SHP77 (cell line): ENCODE measurements at regions not wholly inside any gene's neighbourhood (a gene's known extent, or its start where the extent isn't known, plus 50 kb on each side); places are given as distances from the start of the nearest gene placed in this dataset.
A peak's percentile ranks its signal among the peaks of the same experiment; 100 is the strongest.
"Not testable (repeated sequence)": the region's sequence is repeated elsewhere in the genome, so short reads cannot be mapped to it uniquely, and the experiment has no call there.

ENCODE experiments used
- DNase-seq, 2 experiments: peaks; one replicate each; lab custom pipeline; 2025; lab: John Stamatoyannopoulos, UW

GRCh38 chr3:177249203-177249602 is 51.9 kb upstream of the TBL1XR1 start:
- no peak for DNase-seq

DNA sequence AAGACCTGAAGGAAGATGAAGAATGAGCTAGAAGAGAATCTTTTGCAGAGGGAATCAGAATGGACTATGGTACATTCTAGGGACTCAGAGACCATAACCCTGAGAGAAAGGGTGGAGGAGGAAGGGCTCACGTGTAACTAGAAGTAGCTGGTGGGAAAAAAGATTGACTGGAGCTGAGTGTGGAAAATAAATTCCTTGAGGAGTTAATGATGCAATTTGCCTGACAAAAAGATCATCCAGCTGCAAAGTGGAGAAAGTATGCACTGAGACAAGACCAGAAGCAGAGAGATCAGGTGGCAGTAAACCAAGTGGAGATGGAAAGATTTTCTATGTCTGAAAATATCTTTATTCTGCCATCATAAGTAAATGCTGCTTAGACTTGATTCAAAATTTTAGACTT is 52.9 kb upstream of the TBL1XR1 start:
- no peak for DNase-seq

DNA sequence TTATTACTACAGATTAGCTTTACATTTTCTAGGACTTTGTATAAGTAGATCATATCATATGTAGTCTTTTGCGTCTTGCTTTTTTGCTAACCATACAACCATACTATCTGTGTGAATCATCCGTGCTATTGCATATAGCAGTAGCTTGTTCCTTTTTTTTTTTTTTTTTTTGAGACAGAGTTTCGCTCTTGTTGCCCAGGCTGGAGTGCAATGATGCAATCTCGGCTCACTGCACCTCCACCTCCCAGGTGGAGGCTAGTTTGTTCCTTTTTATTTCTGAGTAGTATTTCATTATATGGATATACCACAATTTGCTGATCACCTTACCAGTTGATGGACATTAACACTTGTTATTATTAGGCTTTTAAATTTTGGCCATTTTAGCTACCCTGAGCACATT is 54.5 kb upstream of the TBL1XR1 start:
- DNase-seq = no peak

DNA sequence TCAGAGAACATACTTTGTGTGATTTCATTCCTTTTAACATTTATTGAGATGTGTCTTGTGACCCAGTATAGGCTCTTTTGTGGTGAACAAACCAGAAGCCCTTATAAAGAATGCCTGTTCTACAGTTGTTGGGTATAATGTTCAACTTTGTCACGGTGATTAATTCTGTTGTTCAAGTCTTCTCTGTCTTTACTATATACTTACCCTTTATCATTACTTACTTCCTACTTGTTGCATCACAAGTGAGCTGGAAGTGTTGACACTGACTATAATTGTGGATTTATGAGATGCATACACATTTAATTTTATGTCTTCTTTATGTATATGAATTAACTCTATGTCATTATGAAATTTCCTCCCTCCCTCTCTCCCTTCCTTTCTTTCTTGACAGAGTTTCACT is 59.7 kb upstream of the TBL1XR1 start:
- no peak for DNase-seq

DNA sequence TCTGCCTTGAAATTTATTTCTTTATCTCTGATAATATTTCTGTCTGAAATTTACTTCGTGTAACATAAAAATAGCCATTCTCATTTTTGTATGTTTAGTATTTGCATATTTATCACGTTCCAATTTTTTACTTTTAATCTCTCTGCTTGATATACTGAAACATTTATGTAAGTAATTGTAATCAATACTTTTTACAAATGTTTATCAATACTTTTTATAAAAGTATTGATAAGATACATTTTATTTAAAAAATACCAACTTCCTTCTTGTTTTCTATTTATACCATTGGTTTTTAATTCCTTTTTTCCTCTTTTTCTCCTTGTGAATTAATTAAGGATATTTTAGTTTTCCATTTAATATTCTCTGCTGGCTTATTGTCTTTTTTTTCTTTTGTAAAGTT is 60.3 kb upstream of the TBL1XR1 start:
- no peak for DNase-seq

- no peak for DNase-seq
Measured at GRCh38 chr3:177262396-177262795, 65.1 kb upstream of the TBL1XR1 start.

DNA sequence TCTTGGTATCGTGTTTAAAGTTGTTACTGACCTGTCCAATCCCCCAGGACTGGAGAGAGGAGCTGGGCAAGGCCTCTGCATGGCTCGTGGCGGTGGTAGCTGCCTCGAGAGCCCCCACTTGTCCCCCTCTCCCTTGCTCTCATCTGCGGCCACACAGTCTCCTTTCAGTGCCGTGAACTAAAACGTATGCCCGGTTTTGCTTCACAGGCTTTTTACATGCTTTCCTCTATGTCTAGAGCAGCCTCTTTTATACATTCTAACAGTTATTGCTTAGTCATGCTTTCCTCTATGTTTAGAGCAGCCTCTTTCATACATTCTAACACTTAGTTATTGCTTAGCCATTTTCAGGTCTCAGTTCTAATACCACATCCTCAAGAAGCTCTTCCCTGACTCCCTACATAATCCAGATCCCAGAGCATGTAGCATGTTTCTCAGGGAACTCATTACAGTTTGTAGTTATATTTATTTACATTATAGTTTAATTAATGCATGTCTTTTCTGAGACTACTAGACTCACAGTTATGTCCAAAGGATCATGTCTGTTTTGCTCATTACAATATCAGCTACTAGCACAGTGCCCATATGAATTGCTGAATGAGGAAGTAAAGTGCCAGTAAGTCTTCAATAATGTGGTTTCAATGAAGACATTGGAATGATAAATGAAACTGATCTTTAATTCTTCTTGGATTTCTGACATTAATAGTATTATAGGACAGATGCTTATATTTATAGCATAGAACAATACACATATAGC is 66.5 kb upstream of the TBL1XR1 start:
- DNase-seq = no peak

- DNase-seq = not testable (repeated sequence)
Measured at GRCh38 chr3:177271811-177272501, 74.7 kb upstream of the TBL1XR1 start.

GRCh38 chr3:177278016-177278415 is 80.7 kb upstream of the TBL1XR1 start:
- no peak for DNase-seq

GRCh38 chr3:177279118-177279815 is 82.0 kb upstream of the TBL1XR1 start:
- DNase-seq = peak in 1 of 2 experiments; percentile 54

DNA sequence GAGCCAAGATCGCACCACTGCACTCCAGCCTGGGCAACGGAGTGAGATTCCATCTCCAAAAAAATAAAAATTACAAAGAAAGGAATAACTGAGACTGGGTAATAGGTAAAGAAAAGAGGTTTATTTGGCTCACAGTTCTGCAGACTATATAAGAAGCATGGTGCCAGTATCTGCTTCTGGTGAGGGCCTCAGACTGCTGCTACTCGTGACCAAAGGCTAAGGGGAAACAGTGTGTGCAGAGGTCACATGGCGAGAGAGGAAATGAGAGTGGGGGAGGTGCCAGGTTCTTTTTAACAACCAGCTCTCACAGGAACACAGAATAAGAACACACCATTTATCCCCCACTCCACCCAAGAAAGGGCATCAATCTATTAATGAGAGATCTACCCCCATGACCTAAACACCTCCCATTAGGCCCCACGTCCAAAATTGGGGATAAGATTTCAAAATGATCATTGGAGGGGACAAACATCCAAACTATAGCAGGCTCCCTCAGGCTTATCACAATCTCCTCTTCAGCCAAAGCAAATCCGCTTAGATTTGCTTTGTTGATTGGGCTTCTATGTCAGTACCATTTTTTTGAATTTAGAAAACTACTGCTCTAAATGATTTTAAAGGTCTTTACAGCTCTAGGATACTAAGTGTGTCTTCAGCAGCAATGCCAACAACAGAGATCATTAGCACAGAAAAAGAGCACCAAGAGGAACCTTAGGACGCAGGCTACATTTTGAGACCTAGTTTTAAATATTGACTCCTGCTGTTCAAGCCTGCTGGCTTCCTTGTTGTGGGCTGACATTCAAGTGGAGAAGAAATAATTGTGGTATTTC is 84.2 kb upstream of the TBL1XR1 start:
- peak in 1 of 2 experiments; percentile 52 for DNase-seq

DNA sequence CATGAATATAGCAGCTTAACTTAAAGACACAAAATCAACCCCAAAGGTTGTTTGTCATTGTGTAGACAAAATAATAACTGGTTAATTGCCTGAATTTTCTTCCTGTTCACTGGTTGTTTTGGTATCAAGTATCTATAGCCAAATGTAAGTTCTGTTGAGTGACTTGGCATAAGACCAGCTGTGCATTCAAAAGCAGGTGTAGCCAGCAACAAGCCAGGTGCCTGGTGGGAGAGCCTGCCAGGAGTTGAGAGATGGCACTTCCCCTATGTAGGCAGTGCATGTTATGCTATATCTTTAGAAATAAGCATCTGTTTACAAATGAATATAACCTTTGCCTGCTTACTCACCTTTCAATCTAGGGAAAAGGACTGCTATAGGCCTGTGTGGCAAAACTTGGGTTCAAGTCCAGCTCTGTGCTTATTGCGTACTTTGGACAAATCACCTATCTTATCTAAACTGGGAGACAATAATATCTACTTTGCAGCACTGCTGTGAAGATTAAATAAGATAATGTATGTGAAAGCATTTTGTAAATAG is 84.9 kb upstream of the TBL1XR1 start:
- DNase-seq = peak; percentile 72 to 81

- DNase-seq = no peak
Measured at GRCh38 chr3:177283983-177284382, 86.7 kb upstream of the TBL1XR1 start.

- peak in 1 of 2 experiments; percentile 44 for DNase-seq
Measured at GRCh38 chr3:177284383-177284881, 87.2 kb upstream of the TBL1XR1 start.

DNA sequence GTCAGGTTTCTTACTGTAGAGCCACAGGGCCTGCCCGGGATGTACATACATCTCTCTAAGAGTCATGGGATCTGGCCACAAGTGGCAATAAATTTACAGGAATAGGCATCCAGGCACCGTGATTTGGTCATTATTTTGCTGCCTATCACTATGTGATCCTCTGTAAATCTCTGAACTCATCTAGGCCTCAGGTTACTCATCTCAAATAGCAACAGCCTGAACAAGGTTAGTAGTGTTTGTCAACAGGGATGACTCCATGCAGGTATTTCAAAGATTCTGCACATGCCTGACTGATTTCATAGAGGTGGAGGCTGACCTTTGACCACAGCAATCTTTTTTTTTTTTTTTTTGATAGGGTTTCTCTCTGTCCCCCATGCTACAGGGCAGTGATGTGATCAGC is 88.8 kb upstream of the TBL1XR1 start:
- no peak for DNase-seq

DNA sequence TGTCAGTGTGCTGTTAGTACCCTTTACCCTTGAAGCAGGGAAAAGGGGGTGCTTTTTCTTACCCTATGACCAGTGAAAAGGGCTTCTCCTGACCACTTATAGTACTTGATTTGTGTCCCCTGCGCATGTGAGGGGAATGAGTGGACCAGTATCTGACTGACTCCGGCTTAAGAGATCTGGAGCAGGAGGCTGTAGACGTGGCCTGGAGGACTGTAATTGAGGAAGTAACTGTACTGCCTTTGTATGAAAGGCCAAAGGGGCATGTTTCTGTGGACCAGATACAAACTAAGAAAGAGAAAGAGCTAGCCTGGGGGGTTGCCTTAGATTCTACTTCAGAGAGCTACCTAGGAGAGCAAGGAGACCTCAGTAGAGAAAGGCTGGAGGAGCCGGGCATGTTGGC is 89.9 kb upstream of the TBL1XR1 start:
- no peak for DNase-seq

GRCh38 chr3:177290633-177291032 is 93.4 kb upstream of the TBL1XR1 start:
- no peak for DNase-seq

DNA sequence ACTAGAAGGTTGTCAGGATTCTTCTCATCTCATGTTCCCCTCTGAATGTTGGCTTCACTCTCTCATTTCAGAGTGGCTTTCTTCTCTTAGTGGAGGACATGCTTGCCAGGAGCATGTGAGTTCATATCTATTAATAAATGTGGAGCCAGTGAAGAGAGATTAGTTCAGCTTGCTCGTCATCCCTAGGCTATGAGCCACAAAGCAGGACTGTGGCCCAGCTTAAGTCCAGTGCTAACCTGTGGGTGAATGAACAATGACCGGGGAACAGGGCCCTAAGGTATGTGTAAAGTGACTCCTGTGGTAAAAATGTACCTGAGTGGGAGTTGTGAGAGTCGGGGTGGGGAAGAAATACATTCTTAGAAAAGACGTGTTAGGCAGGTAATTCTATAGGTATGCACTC is 96.9 kb upstream of the TBL1XR1 start:
- DNase-seq = no peak

- DNase-seq = no peak
Measured at GRCh38 chr3:177295116-177295515, 97.8 kb upstream of the TBL1XR1 start.

DNA sequence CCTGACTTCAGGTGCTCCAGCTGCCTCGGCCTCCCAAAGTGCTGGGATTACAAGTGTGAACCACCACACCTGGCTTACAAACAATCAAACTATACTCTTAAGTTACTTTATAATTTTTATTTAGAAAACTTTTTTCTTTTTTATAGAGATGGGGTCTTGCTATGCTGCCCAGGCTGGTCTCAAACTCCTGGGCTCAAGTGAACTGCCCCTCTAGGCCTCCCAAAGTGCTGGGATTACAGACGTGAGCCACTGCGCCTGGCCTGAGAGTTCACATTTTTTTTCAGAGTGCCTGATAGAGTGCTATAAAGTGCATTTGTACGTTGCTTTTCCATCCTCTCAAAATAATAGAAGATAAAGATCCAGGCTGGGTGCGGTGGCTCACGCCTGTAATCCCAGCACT is 102.0 kb upstream of the TBL1XR1 start:
- DNase-seq = no peak

GRCh38 chr3:177300039-177300833 is 103.0 kb upstream of the TBL1XR1 start:
- DNase-seq = peak; percentile 17 to 38
